NT2/D1 (cell line): ENCODE measurements at regions not wholly inside any gene's neighbourhood (a gene's known extent, or its start where the extent isn't known, plus 50 kb on each side); places are given as distances from the start of the nearest gene placed in this dataset.

ENCODE experiments used
- DNase-seq: peaks from one replicate; pipeline ENCODE4 v3.0.0-alpha.2; 2011; ENCODE audit warnings: low read depth, low spot score
- H3K27me3 ChIP-seq: 2 replicates; pipeline ENCODE4 v1.6.0; 2011; ENCODE audit warnings: mild to moderate bottlenecking; ENCODE audit not compliant: insufficient read length, insufficient read depth
- H3K36me3 ChIP-seq: 2 replicates; pipeline ENCODE4 v1.6.1; 2011; ENCODE audit warnings: mild to moderate bottlenecking, low read length, mixed read lengths; ENCODE audit not compliant: insufficient read depth, insufficient read length
- H3K4me1 ChIP-seq: 2 replicates; pipeline ENCODE4 v1.5.1; 2011; ENCODE audit not compliant: insufficient read depth, insufficient read length
- H3K4me3 ChIP-seq: 2 replicates; pipeline ENCODE4 v1.5.1; 2011; ENCODE audit warnings: low read depth; ENCODE audit not compliant: insufficient read length
- H3K9ac ChIP-seq: 2 replicates; pipeline ENCODE4 v1.6.0; 2011; ENCODE audit warnings: low read depth; ENCODE audit not compliant: insufficient read length
- H3K9me3 ChIP-seq: 2 replicates; pipeline ENCODE4 v1.5.1; 2011; ENCODE audit warnings: mild to moderate bottlenecking, low read length; ENCODE audit not compliant: insufficient read depth
- SUZ12 ChIP-seq: IDR thresholded peaks from 2 replicates; pipeline ENCODE4 v1.6.1; 2011; ENCODE audit not compliant: insufficient read length, insufficient read depth; ENCODE audit errors: extremely low read depth
- YY1 ChIP-seq: IDR thresholded peaks from 2 replicates; pipeline ENCODE4 v1.6.1; 2011; ENCODE audit not compliant: insufficient read length, insufficient read depth
- ZNF274 ChIP-seq: IDR thresholded peaks from 2 replicates; pipeline ENCODE4 v1.6.1; 2011; ENCODE audit warnings: mild to moderate bottlenecking, low read depth, low read length

DNA sequence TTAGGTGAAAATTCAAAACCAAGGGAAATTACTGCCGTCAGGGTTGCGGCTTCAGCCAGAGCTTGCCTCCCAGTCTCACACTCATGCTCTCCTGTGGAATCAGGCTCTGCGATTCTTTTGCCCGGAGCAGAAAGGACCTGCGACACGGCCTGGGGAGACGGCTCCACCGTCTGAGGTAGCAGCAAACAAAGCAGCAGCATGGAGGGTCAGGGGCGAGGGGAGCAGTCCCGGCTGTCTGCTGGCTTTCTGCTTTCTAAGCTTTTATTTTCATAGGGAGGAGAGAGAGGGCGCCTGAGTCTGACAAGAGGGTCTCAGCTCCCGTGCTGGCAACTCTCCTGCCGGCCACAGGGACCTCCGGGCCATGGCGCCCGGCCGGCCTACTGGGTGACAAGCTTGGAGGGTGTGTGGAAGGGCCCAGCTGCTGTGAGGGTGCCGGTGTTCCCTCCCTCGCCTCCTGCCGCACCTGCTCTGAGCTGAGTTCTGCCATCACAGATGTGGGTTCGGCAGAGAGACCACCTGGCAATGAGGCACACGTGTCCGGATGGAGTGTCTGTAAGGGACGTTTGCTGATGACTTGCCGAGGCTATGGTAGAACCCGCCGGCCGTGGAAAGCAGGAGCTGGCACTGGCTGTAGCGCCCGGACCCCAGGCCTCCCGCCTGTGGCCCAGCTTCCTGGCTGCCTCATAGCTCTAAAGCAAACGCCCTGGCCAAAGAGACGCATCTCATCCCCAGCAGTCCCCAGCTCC, 66.2 kb upstream of the CTDP1 start:
- Histone ChIP-seq H3K4me3 (no peak overlapping the region), H3K9me3 (no peaks in the 10 kb centered on the region), H3K4me1 (peaks cover 8% of the 10 kb centered on the region), H3K9ac (no peak overlapping the region), H3K36me3 (no peaks in the 10 kb centered on the region), H3K27me3 (no peaks in the 10 kb centered on the region)
- TF ChIP-seq ZNF274 (no peak), YY1 (no peak)
- no peak for DNase-seq

GRCh38 chr18:79614211-79614955, 65.2 kb upstream of the CTDP1 start:
- Histone ChIP-seq H3K9me3 (no peaks in the 10 kb centered on the region), H3K36me3 (no peaks in the 10 kb centered on the region)

GRCh38 chr18:79615091-79615490, 64.5 kb upstream of the CTDP1 start:
- Histone ChIP-seq H3K9ac (no peak overlapping the region), H3K9me3 (no peaks in the 10 kb centered on the region), H3K4me3 (no peak overlapping the region), H3K4me1 (peaks cover 8% of the 10 kb centered on the region), H3K27me3 (no peaks in the 10 kb centered on the region), H3K36me3 (no peaks in the 10 kb centered on the region)
- no peak for DNase-seq
- no peak for TF ChIP-seq YY1
- no peak for TF ChIP-seq ZNF274
- TF ChIP-seq SUZ12: no peak

More at GRCh38 chr18:79614211-79614955, 65.2 kb upstream of the CTDP1 start:
- peaks cover 8% of the 10 kb centered on the region for H3K4me1 ChIP-seq
- H3K27me3 ChIP-seq: no peaks in the 10 kb centered on the region
- H3K9ac ChIP-seq: no peak overlapping the region
- TF ChIP-seq ZNF274: no peak
- no peak for TF ChIP-seq SUZ12
- no peak for TF ChIP-seq YY1
- DNase-seq: no peak
- H3K4me3 ChIP-seq: no peak overlapping the region

GRCh38 chr18:79615586-79615985, 64.0 kb upstream of the CTDP1 start:
- no peak overlapping the region for H3K4me3 ChIP-seq
- TF ChIP-seq SUZ12 (no peak), ZNF274 (no peak), YY1 (no peak)
- H3K4me1 ChIP-seq: peaks cover 8% of the 10 kb centered on the region
- H3K9me3 ChIP-seq: no peaks in the 10 kb centered on the region
- DNase-seq: no peak
- no peaks in the 10 kb centered on the region for H3K27me3 ChIP-seq
- H3K36me3 ChIP-seq: no peaks in the 10 kb centered on the region
- H3K9ac ChIP-seq: no peak overlapping the region

- Histone ChIP-seq H3K27me3 (no peaks in the 10 kb centered on the region), H3K36me3 (no peaks in the 10 kb centered on the region), H3K4me3 (peak overlapping the region; percentile 39), H3K4me1 (peaks cover 4% of the 10 kb centered on the region), H3K9me3 (no peaks in the 10 kb centered on the region), H3K9ac (peak overlapping the region; percentile 69)
- DNase-seq: no peak
- TF ChIP-seq ZNF274: no peak
- no peak for TF ChIP-seq SUZ12
- TF ChIP-seq YY1: no peak
Measured at GRCh38 chr18:79616651-79617510, 62.7 kb upstream of the CTDP1 start.

- H3K27me3 ChIP-seq: no peaks in the 10 kb centered on the region
- H3K9ac ChIP-seq: no peak overlapping the region
- no peak for DNase-seq
- H3K36me3 ChIP-seq: no peaks in the 10 kb centered on the region
- TF ChIP-seq YY1 (no peak), ZNF274 (no peak), SUZ12 (no peak)
- no peak overlapping the region for H3K4me3 ChIP-seq
- peaks cover 7% of the 10 kb centered on the region for H3K4me1 ChIP-seq
- no peaks in the 10 kb centered on the region for H3K9me3 ChIP-seq
Measured at GRCh38 chr18:79617511-79618500, 61.8 kb upstream of the CTDP1 start.
